Activated CD4-positive, alpha-beta T cell treated with anti-CD3 and anti-CD28 coated beads, Interleukin-10, Interleukin-2, amounts not matched to agents 100 ng/mL and 50 ng/mL, durations not matched to agents 16 hours and 8 hours (primary cell): ENCODE measurements at regions not wholly inside any gene's neighbourhood (a gene's known extent, or its start where the extent isn't known, plus 50 kb on each side); places are given as distances from the start of the nearest gene placed in this dataset.
A peak's percentile ranks its signal among the peaks of the same experiment; 100 is the strongest.
"Not testable (repeated sequence)": the region's sequence is repeated elsewhere in the genome, so short reads cannot be mapped to it uniquely, and the experiment has no call there.

ENCODE experiments used
- DNase-seq: peaks from one replicate; pipeline ENCODE4 v3.0.0-alpha.2; 2020

DNA sequence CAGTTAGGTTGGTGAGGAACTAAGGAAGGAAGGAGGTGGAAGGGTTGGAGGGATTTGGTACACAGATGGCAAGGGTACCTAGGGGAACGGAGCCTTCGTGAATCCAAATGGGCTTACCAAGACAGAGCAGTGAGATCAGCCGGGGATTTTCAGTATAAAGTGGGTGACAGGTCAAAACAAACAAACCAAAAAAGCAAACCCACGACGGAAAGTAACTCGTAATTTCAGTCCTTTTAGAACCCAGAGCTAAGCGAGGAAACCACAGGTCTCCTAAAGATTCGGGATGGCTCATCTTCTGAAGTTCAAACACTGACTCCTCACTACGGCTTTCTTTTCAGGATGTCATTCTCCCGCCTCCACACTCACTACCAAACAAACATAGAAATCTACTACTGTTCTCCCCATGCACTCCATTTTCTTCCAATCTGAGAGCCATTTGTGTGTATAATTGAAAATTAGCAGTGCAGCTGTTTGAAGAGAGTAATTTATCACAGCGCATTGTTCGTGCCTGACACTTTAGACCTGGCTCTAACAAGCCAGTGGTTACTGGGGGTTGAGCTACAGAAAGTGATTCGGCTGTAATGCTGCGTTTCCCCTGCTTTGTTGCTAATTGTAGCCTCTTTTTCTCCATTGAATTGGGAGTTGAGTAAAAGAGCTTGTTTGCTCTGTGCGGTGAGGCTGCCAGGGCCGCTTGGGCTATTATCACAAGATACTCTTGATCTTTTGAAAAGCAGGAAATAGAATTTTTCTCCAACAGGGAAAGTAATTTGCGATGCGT is 64.7 kb upstream of the CCDC39 start:
- DNase-seq, result no peak

DNA sequence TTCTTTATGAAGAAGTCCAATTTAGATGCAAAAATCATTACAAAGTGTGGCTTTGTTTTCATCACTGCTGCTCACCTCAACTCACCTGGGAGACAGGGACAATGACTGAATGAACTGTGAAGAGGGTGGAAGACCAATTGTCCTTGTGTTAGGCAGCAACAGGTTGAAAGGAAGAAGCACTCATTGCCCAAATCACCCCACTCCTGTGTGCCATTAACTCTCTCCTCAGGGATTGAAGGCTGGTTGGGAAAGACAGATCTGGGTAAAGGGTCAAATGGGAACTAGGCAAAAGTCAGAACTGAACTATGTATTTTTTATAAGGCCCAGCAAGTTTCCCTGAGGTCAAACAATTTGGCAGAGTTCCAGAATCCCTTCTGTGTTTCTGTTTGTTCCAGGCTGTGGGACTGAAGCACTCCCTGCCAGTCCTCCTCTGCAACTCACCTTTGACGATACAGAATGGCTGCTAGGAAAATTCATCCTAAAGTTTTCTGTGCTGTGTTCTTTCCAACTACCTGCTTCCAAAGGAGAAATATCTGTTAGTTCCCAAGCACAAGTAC is 68.6 kb upstream of the CCDC39 start:
- DNase-seq, result no peak

DNA sequence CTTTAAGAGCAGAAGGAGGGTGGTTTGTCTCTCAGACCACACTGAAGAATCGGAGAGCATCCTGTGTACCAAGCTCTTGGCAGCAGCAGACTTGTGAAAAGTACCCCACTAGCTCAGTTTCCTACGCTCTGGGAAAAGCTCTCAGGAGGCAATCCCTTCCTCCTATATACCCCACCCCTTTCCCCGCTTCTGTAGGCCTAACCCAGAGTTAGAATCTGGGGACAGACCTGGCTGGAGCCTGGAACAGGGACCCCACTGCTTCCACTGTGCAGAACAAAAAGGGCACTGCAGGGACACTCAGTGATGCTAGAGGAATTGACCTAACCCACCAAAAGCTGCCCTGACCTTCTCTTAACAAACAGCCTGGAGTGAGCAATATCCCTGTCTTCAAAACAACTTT is 70.0 kb upstream of the CCDC39 start:
- no peak for DNase-seq

DNA sequence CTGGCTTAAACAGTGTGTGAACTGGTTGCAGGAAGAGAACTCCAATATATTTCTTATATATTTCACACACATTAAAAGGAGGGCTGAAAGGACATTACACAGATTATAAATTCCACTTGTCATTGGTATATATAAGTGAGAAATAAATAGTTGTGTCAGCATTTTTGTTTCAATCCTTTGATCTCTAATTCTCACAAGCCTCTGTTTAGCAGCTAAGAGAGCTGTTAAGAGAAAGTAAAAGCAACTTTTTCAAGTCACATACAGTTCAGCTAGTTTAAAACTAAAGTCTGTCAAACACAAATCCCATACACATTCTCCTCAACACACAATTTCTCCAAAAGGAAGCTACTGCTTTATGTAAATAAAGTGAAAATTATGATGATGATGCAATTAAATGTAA is 70.5 kb upstream of the CCDC39 start:
- no peak for DNase-seq

DNA sequence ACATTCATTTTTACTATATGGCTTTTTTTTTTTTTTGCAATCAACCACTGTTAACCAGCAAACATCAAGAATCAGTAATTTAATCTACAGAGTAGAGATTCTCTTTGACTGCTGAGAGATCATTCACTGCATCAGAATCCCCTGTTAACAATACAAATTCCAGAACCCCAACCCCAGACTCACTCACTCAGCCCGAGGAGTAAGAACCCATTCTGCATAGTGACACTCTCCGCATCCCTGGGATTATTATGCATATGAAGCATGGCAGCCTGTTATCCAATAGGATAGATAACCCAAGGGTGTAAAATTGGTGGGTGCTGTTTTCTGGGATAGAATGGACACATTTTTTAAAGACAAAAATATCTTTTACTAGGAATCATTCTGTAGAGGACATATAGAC is 76.3 kb upstream of the CCDC39 start:
- no peak for DNase-seq

DNA sequence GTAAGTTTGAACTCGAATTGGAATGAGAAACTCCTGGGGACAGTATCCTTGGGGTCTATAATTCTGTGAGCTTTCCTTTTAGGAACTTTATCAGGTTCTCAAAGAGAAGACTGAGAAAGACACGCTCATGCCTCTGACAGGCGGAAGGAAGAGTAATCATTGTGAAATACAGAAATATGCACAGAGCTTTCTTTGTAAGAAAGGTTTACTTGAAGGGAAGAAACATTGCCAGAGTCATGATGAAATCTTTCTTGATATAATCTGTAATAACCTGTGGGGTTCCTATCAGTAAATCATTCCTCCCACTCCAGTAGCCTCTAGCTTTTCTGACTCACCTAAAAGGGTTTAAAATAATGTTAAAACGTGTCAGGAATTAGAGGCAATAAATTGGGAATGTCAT is 83.6 kb upstream of the CCDC39 start:
- DNase-seq, result no peak

DNA sequence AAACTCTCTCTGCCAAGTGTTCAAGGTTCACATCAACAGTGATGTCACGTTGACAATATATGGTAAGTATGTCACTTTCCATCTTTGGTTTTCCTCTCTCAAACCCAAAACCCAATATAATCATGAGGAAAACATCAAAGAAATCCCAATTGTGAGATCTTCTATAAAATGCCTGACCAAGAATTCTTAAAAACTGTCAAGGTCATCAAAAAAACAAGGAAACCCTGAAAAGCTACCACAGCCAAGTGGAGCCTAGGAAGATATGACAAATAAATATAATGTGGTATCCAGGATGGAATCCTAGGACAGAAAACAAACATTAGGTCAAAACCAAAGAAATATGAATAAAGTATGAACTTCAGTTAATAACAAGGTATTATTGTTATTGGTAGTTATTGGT is 85.2 kb upstream of the CCDC39 start:
- DNase-seq, result no peak

DNA sequence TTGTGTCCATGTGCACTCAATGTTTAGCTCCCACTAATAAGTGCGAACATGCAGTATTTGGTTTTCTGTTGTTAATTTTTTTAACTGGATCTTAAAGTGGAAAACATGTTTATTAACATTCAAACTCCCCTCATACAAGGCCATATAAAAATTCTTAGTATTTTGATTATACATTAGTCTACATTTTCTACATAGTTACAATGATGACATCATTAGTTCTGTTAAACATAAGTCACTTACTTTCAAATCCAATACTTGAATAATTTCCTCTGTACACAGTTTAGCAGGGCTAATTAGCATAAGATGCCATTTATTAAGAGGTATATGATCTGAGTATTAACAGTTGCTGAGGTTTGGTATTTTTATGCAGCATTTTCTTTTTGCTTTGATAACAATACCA is 91.3 kb upstream of the CCDC39 start:
- no peak for DNase-seq

DNA sequence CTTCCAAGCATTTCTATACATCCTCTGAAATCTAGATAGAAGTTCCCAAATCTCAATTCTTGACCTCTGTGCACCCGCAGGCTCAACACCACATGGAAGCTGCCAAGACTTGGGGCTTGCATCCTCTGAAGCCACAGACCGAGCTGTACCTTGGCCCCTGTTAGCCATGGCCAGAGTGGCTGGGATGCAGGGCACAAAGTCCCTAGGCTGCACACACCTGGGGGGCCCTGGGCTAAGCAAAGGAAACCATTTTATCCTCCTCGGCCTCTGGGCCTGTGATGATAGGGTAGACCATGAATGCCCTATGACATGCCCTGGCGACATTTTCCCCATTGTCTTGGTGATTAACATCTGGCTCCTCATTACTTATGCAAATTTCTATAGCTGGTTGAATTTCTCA is 97.1 kb upstream of the CCDC39 start:
- no peak for DNase-seq

DNA sequence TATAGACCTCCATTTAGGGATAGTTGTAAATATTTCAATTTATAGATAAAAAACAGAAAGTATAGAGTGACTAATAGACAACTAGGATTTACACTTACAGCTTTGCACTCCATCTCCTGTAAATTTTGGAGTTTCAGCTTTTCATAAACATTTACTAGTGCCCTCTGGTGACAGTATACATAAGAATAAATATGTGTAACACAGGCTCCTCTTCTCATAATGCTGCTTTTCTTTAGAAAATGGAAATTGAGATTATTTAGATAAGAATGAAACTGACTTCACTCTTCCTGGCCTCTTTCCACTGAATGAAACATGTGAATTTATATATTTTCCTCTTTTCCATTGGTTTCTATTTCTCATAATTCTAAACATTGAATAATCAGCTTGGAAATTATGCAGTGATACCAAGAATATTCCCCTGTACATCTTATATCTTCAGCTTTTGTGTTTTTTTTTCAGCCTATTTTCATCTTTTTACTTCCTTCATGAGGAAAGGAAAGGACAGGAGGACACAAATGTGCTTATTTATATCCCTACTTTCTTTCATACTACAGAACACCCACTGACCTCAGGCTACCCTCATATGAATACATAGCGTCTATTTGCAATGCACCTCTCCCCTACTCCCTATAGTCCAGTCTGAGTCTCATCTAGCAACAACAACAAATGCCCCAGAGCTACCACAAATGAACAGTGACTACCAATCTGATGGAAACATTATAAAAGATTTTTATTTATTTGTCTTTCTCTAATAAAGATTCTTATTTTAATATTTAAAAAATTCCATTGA is 103.1 kb upstream of the CCDC39 start:
- no peak for DNase-seq

DNA sequence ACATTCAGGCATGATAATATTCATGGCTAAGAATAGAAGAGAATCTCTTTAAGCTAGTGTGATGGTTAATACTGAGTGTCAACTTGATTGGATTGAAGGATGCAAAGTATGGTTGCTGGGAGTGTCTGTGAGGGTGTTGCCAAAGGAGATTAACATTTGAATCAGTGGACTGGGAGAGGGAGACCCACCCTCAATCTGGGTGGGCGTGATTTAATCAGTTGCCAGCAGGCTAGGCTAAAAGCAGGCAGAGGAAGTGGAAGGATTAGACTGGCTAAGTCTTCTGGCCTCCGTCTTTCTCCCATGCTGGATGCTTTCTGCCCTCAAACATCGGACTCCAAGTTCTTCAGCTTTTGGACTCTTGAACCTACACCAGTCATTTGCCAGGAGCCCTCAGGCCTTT is 106.9 kb upstream of the CCDC39 start:
- DNase-seq, result not testable (repeated sequence)

DNA sequence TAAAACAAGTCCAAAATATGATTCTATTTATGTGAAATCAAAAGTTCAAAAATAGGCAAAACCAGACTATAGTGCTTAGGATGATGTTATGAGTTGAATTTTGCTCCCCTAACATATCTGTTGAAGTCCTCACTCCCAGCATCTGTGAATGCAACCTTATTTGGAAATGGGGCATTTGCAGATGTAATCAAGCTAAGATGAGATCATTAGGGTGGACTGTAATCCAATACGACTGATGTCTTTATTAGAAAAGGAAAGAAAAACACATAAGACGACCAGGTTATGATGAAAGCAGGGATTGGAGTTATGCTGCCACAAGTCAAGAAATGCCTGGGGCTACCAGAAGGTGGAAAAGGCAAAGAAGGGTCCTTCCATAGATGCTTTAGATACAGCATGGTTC is 110.5 kb upstream of the CCDC39 start:
- DNase-seq, result no peak

DNA sequence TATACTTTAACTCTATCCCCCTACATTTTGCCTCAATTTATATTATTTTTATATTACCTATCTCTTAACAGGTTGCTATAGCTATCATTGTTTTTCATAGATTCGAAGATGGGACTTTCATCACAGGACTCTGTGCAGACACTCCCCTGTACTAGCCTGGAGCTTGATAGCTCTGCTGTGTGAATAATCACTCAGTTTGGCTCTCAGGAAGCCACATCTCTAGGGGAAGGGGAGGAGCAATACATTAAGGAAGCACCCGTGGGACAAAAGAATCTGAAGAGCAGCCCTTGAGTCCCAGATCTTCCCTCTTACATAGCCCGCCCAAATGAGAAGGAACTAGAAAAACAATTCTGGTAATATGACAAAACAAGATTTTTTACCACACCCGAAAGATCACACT is 114.3 kb upstream of the FXR1 start:
- DNase-seq, result no peak

DNA sequence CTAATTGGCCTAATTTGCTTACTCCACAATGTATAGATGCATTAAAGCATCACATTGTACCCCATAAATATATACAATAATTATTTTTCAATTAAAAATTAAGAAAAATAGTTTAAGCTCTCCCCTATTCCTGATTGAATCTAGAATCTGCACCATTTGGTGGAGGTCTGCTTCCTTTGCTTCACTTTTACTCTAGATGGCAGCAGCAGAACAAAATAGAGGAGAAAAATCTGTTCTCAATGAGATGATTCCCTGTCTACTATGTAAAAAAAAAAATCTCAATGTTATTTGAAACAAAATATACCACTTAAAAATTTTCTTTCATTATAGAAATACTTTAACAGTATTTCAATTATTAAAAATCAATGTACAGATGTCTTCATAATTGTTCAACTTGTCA is 109.6 kb upstream of the FXR1 start:
- peak; percentile 3 for DNase-seq

DNA sequence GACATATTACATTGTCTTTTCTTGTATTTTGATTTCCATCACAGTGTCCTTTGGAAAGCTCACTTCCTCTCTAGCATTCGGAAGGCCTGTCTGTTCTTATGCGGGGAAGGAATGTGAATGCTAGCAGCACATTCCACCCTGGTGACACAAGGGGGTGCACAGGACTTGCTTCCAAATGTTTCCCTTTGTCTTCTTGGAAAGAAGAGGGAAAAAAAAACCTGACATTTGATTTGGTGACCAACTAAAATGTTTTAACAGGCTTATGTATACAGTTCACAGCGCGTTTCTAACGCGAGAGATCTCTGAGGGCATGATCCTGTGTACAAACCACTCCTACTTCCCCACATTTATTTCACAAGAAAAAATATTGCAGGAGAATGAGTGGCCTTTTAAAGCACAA is 107.6 kb upstream of the FXR1 start:
- no peak for DNase-seq

DNA sequence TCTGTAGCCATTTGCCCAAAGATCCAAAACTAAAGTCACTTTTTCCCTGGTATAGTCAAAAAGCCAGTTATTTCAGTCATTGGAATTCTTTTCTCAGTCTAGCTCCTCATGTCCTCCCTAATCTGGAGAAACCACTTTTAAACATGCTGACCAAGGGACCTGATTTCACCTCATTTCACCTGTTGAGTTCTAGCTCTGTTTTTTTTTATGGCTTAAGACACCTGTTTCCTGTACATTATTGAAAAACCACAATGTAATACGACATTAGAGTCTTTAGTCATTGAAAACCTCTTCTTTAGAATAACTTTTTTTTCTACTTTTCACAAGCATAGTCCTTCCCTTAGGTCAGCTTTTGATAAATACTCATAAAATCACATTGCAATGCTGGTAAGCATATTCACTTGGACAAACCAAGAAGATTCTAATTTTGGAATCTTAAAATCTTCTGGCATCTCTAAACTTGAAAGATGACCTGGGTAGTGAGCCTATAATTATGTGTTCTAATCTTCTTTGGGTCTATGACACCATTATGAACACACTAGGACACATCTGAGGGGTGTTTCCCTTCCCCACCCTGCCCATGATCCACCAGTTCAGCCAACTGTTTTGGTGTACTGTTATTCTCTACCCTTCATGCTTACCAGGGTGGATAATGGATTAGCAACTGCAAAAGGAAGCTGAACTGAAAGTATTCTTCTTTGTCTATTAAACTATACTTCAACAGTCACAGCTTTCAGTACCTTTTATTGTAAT is 103.5 kb upstream of the FXR1 start:
- DNase-seq, result no peak

DNA sequence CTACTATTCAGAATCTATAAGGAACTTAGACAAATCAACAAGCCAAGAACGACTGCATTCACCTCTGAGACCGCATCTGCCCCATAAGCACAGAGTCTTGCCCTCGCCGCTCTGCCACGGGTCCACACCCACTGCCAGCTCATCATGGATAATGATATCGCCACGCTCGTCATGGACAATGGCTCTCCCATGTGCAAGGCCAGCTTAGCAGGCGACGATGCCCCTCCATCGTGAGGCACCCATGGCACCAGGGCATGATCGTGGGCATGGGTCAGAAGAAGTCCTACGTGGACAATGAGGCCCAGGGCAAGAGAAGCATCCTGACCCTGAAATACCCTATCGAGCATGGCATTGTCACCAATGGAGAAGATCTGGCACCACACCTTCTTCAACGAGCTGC is 92.1 kb upstream of the FXR1 start:
- no peak for DNase-seq

DNA sequence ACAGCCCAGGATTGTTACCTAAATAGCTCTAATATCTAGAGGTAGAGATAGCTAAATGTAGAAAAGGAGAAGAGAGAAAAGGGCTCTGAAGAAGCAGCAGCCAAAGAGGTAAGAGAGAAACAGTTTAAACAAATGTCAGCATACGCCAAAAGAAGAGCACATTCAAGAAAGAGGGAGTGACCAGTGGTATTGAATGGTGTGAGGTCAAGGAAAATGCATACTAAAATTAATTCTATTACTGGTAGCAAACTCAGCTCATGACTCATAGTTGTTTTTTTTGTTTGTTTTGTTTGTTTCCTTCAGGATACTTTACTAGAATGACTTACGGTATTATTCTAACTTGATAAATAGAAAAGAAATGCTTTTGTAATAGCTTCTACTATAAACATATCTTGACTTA is 86.5 kb upstream of the FXR1 start:
- no peak for DNase-seq

DNA sequence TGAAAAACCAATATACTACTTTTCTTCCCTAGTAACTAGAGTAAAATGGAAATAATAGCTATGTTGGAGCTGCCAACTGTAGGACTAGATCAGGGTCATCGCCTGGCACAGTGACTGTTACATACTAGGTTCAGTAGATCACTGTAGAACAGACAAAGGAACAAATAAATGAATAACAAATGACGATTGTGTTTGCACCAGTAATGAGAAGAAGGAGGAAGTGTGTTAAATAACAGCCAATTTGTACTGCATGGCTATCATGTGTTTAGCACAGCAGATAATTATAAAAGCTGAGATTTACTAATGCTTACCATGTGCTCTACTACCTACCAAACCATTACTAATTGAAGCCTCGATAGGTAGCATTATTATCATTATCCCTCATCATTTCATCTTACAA is 85.3 kb upstream of the FXR1 start:
- no peak for DNase-seq

DNA sequence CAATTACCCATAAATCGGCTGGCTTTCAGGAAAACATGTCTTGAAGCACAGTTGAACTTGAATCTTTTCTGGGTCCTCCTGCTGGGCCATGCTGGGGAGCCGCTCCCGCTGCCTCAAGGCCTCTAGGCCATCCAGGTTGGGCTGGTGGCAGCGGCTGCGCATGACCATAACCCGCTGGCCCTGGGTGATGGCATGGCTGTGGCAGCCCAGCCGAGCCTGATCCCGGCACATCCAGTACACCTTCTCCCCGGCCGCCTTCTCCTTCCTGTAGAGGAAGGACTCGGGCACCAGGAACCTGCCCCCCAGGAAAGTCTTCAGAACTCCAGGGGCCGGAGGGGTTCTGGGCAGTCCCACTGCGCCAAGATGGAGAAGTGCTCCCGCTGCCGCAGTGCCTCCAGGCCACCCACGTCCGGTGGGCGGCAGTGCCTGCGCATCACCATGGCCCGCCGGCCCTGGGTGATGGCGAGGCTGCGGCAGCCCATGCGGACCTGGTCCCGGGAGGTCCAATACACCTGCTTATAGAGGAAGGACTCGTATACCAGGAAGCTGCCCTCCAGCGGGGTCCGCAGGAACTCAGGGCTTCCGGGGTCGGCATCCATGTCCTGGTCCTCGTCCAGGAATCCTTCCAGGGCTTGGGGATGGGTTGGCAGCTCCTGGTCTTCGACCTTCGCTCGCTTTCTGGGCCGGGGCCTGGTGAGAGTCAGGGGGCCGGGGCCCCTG is 84.3 kb upstream of the FXR1 start:
- DNase-seq, result no peak

DNA sequence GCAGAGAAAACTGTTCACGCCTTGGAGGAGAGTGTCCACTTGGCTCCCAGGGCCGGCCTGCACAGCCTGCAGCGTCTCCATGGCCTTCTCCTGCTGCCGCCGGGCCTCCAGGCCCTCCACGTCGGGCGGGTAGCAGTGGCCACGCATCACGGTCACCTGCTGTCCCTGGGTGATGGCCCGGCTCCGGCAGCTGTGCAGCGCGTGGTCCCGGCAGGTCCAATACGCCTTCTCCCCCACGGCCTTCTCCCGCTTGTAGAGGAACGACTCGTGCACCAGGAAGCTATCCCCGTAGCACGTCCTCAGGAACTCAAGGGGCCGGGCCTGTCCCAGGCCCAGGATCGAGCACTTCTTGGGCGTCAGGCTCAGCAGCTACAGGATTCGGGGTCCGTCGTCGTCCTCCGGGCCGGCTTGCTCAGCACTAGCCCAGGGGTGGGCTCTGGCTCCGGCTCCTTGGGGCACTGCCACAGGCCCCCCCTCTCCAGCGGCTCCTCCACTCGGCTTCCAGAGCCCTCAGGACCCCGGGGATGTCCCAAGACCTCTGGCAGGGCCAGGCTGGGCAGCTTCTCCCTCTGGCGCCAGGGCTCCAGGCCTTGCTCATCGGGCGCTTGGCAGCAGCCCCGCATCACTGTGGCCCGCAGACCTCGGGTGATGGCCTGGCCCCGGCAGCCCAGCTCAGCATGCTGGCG is 83.6 kb upstream of the FXR1 start:
- no peak for DNase-seq
